ENCODE measurements at regions not wholly inside any gene's neighbourhood (a gene's known extent, or its start where the extent isn't known, plus 50 kb on each side); places are given as distances from the start of the nearest gene placed in this dataset.

DNA sequence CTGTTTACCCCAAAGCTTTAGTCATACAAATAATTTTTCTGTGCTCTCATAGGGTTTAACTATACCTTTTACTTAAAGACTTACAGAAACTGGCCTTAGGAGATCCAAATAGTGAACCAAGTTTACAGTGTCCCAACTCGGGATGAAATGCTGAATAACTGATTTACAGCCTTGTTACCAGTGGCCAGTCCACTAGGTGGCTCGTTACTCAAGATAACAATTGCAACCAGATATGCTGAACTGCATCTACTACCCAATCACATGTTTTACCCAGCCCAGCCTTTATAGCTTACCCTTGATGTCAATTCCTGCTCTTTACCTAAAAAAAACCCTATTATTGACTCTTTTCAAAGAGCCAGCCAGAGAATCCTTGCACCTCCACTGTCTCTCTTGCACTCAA lies 1148.8 kb upstream of the ADGRL4 start:
- no peak for TF ChIP-seq CTCF (IDR thresholded peaks at IDR 0.05)
- no peak for TF ChIP-seq POLR2A (IDR thresholded peaks at IDR 0.05)

Data from adrenal gland (tissue), 5 donors.